ENCODE measurements at regions not wholly inside any gene's neighbourhood (a gene's known extent, or its start where the extent isn't known, plus 50 kb on each side); places are given as distances from the start of the nearest gene placed in this dataset.
"Not testable (repeated sequence)": the region's sequence is repeated elsewhere in the genome, so short reads cannot be mapped to it uniquely, and the experiment has no call there.

GRCh38 chr14:106235356-106236159 lies 709.2 kb downstream of the TMEM121 start:
- TF ChIP-seq CTCF (IDR thresholded peaks at IDR 0.05): no peak
- H3K9me3 Mint-ChIP-seq: peaks cover 84% of the 10 kb centered on the region
- DNase-seq: no peak

GRCh38 chr14:106248321-106249192 lies 722.2 kb downstream of the TMEM121 start:
- Mint-ChIP-seq H3K27me3 (ENCODE audit: low read depth, poor library complexity) (no peaks in the 10 kb centered on the region), H3K9me3 (peaks cover 97% of the 10 kb centered on the region), H3K4me1 (no peaks in the 10 kb centered on the region), H3K36me3 (ENCODE audit: low read depth) (no peaks in the 10 kb centered on the region), H3K4me3 (no peak overlapping the region), H3K27ac (no peak overlapping the region)
- DNase-seq: no peak
- no peak for TF ChIP-seq CTCF (IDR thresholded peaks at IDR 0.05)

More at GRCh38 chr14:106235356-106236159, 709.2 kb downstream of the TMEM121 start:
- Mint-ChIP-seq H3K36me3 (ENCODE audit: low read depth) (no peaks in the 10 kb centered on the region), H3K27ac (no peak overlapping the region), H3K27me3 (ENCODE audit: low read depth, poor library complexity) (no peaks in the 10 kb centered on the region), H3K4me1 (no peaks in the 10 kb centered on the region), H3K4me3 (no peak overlapping the region)

- H3K4me1 Mint-ChIP-seq; H3K4me3 Mint-ChIP-seq; H3K27me3 Mint-ChIP-seq (ENCODE audit: low read depth, poor library complexity); H3K36me3 Mint-ChIP-seq (ENCODE audit: low read depth); H3K27ac Mint-ChIP-seq; DNase-seq: not testable (repeated sequence)
- H3K9me3 Mint-ChIP-seq: peaks cover 84% of the 10 kb centered on the region
Measured at GRCh38 chr14:106253995-106254394, 727.6 kb downstream of the TMEM121 start.

- not testable (repeated sequence) for H3K4me3 Mint-ChIP-seq; H3K27ac Mint-ChIP-seq; H3K27me3 Mint-ChIP-seq (ENCODE audit: low read depth, poor library complexity); H3K4me1 Mint-ChIP-seq; H3K36me3 Mint-ChIP-seq (ENCODE audit: low read depth)
- H3K9me3 Mint-ChIP-seq: peaks cover 82% of the 10 kb centered on the region
- DNase-seq: peak; percentile 5
Measured at GRCh38 chr14:106257569-106257994, 731.2 kb downstream of the TMEM121 start.

GRCh38 chr14:106268013-106268727 lies 741.8 kb downstream of the TMEM121 start:
- no peak for DNase-seq
- TF ChIP-seq CTCF (IDR thresholded peaks at IDR 0.05): no peak
- Mint-ChIP-seq H3K4me3 (no peak overlapping the region), H3K27me3 (ENCODE audit: low read depth, poor library complexity) (peaks cover 6% of the 10 kb centered on the region), H3K9me3 (peaks cover 89% of the 10 kb centered on the region), H3K27ac (no peak overlapping the region), H3K4me1 (no peaks in the 10 kb centered on the region), H3K36me3 (ENCODE audit: low read depth) (no peaks in the 10 kb centered on the region)

- H3K4me1 Mint-ChIP-seq: no peaks in the 10 kb centered on the region
- peaks cover 3% of the 10 kb centered on the region for H3K36me3 Mint-ChIP-seq (ENCODE audit: low read depth)
- no peak overlapping the region for H3K4me3 Mint-ChIP-seq
- TF ChIP-seq CTCF (IDR thresholded peaks at IDR 0.05): no peak
- peaks cover 85% of the 10 kb centered on the region for H3K9me3 Mint-ChIP-seq
- DNase-seq: no peak
- peaks cover 4% of the 10 kb centered on the region for H3K27me3 Mint-ChIP-seq (ENCODE audit: low read depth, poor library complexity)
- no peak overlapping the region for H3K27ac Mint-ChIP-seq
Measured at GRCh38 chr14:106269029-106269428, 742.6 kb downstream of the TMEM121 start.
